ENCODE measurements at regions not wholly inside any gene's neighbourhood (a gene's known extent, or its start where the extent isn't known, plus 50 kb on each side); places are given as distances from the start of the nearest gene placed in this dataset.
A peak's percentile ranks its signal among the peaks of the same experiment; 100 is the strongest.

GRCh38 chr10:4301291-4302045 lies 516.5 kb upstream of the KLF6 start:
- Histone ChIP-seq H3K27me3 (ENCODE audit: control insufficient read depth, insufficient read depth, low read length) (no peaks in the 10 kb centered on the region), H3K36me3 (ENCODE audit: control insufficient read depth, insufficient read depth, low read length) (no peaks in the 10 kb centered on the region), H3K27ac (ENCODE audit: low read length) (no peak overlapping the region; the same call in 1 of the 2 replicates), H3K4me1 (ENCODE audit: control insufficient read depth, insufficient read depth, low read length) (no peaks in the 10 kb centered on the region), H3K9me3 (ENCODE audit: control insufficient read depth, insufficient read depth, low read depth, low read length) (no peaks in the 10 kb centered on the region; the same call in 1 of the 2 replicates), H3K4me3 (ENCODE audit: low read depth in 2 of 2, low read length in 2 of 2) (no peak overlapping the region)
- DNase-seq (ENCODE audit: low read depth, low spot score) = no peak
- in situ Hi-C loops (cut with HindIII; ENCODE audit: low pct_unique_long_range_greater_than_20kb, low sequenced_read_pairs) = no loop called here
- CTCF ChIA-PET = interaction anchor here (0.5 kb wide), 1 partner anchor 137 kb away, joined by 4 read pairs; no protein-coding TSS in a partner anchor
- intact Hi-C loops (cut with micrococcal nuclease; ENCODE audit: unreplicated experiment) = no loop called here
- TF ChIP-seq, protein P1, sequence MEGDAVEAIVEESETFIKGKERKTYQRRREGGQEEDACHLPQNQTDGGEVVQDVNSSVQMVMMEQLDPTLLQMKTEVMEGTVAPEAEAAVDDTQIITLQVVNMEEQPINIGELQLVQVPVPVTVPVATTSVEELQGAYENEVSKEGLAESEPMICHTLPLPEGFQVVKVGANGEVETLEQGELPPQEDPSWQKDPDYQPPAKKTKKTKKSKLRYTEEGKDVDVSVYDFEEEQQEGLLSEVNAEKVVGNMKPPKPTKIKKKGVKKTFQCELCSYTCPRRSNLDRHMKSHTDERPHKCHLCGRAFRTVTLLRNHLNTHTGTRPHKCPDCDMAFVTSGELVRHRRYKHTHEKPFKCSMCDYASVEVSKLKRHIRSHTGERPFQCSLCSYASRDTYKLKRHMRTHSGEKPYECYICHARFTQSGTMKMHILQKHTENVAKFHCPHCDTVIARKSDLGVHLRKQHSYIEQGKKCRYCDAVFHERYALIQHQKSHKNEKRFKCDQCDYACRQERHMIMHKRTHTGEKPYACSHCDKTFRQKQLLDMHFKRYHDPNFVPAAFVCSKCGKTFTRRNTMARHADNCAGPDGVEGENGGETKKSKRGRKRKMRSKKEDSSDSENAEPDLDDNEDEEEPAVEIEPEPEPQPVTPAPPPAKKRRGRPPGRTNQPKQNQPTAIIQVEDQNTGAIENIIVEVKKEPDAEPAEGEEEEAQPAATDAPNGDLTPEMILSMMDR (IDR thresholded peaks at IDR 0.05) = no peak
- no peak for TF ChIP-seq REST (IDR thresholded peaks at IDR 0.05; ENCODE audit: insufficient read depth in 1 of 2, low read depth in 2 of 2, low read length in 1 of 2)
- TF ChIP-seq TCF7L2 (IDR thresholded peaks at IDR 0.05; ENCODE audit: low read depth, low read length) = no peak
- TF ChIP-seq SIN3A (IDR thresholded peaks at IDR 0.05; ENCODE audit: borderline replicate concordance, insufficient read depth, low read depth, low read length) = no peak
- TF ChIP-seq POLR2AphosphoS5 (IDR thresholded peaks at IDR 0.05; ENCODE audit: low read depth, low read length) = no peak
- no peak for ATAC-seq
- POLR2A ChIA-PET = interaction anchor here (0.5 kb wide), 1 partner anchor 36 kb away, joined by 3 read pairs; no protein-coding TSS in a partner anchor
- no TSS peak for BruUV-seq (replicated peaks)

- ATAC-seq (no peak), DNase-seq (ENCODE audit: low read depth, low spot score) (no peak)
- H3K36me3 ChIP-seq (ENCODE audit: control insufficient read depth, insufficient read depth, low read length) = no peaks in the 10 kb centered on the region
- H3K27me3 ChIP-seq (ENCODE audit: control insufficient read depth, insufficient read depth, low read length) = no peaks in the 10 kb centered on the region
- no TSS peak for BruUV-seq (replicated peaks)
- H3K9me3 ChIP-seq (ENCODE audit: control insufficient read depth, insufficient read depth, low read depth, low read length) = no peaks in the 10 kb centered on the region
- in situ Hi-C loops (cut with HindIII; ENCODE audit: low pct_unique_long_range_greater_than_20kb, low sequenced_read_pairs) (no loop called here), intact Hi-C loops (cut with micrococcal nuclease; ENCODE audit: unreplicated experiment) (no loop called here)
- ChIA-PET CTCF (no interaction called here), POLR2A (interaction anchor here (0.6 kb wide), 2 partner anchors 11 to 382 kb away, joined by 8 to 11 read pairs; no protein-coding TSS in a partner anchor)
- H3K4me1 ChIP-seq (ENCODE audit: control insufficient read depth, insufficient read depth, low read length) = no peaks in the 10 kb centered on the region
- no peak overlapping the region for H3K4me3 ChIP-seq (ENCODE audit: low read depth in 2 of 2, low read length in 2 of 2)
- peak overlapping the region; percentile 12; the same call in 1 of the 2 replicates for H3K27ac ChIP-seq (ENCODE audit: low read length)
- TF ChIP-seq POLR2AphosphoS5 (IDR thresholded peaks at IDR 0.05; ENCODE audit: low read depth, low read length) (no peak), SIN3A (IDR thresholded peaks at IDR 0.05; ENCODE audit: borderline replicate concordance, insufficient read depth, low read depth, low read length) (no peak), REST (IDR thresholded peaks at IDR 0.05; ENCODE audit: insufficient read depth in 1 of 2, low read depth in 2 of 2, low read length in 1 of 2) (no peak), TCF7L2 (IDR thresholded peaks at IDR 0.05; ENCODE audit: low read depth, low read length) (no peak)
- TF ChIP-seq, protein P1 (IDR thresholded peaks at IDR 0.05) = no peak
Observed at GRCh38 chr10:4296161-4296560, 511.2 kb upstream of the KLF6 start.

Measured in Panc1 (cell line).